ENCODE measurements at regions not wholly inside any gene's neighbourhood (a gene's known extent, or its start where the extent isn't known, plus 50 kb on each side); places are given as distances from the start of the nearest gene placed in this dataset.

GRCh38 chr2:120844070-120844738 is 108.5 kb downstream of the GLI2 start:
- Histone ChIP-seq H3K9ac (ENCODE audit: low read depth, low read length) (no peak overlapping the region), H3K4me3 (ENCODE audit: low read depth, low read length) (no peak overlapping the region), H3K36me3 (ENCODE audit: control insufficient read depth, insufficient read depth, low read length) (peaks cover 6% of the 10 kb centered on the region; the same call in 1 of the 2 replicates), H3K27me3 (ENCODE audit: control insufficient read depth, insufficient read depth, low read length) (no peaks in the 10 kb centered on the region), H3K9me3 (ENCODE audit: control insufficient read depth, insufficient read depth, low read length) (no peaks in the 10 kb centered on the region), H3K27ac (ENCODE audit: low read depth, low read length) (no peak overlapping the region), H3K4me1 (ENCODE audit: control insufficient read depth, insufficient read depth, low read length) (0 out of 2 replicates have a peak, but pooled peaks cover 5% of the 10 kb centered on the region)

- H3K27ac ChIP-seq (ENCODE audit: low read depth, low read length), result no peak overlapping the region
- peaks cover 6% of the 10 kb centered on the region; the same call in 1 of the 2 replicates for H3K36me3 ChIP-seq (ENCODE audit: control insufficient read depth, insufficient read depth, low read length)
- H3K4me1 ChIP-seq (ENCODE audit: control insufficient read depth, insufficient read depth, low read length), result 0 out of 2 replicates have a peak, but pooled peaks cover 5% of the 10 kb centered on the region
- no peak overlapping the region for H3K9ac ChIP-seq (ENCODE audit: low read depth, low read length)
- H3K9me3 ChIP-seq (ENCODE audit: control insufficient read depth, insufficient read depth, low read length), result no peaks in the 10 kb centered on the region
- H3K27me3 ChIP-seq (ENCODE audit: control insufficient read depth, insufficient read depth, low read length), result no peaks in the 10 kb centered on the region
- H3K4me3 ChIP-seq (ENCODE audit: low read depth, low read length), result no peak overlapping the region
Measured at GRCh38 chr2:120845277-120845676, 109.6 kb downstream of the GLI2 start.

GRCh38 chr2:120846406-120847095 is 110.9 kb downstream of the GLI2 start:
- Histone ChIP-seq H3K36me3 (ENCODE audit: control insufficient read depth, insufficient read depth, low read length) (peaks cover under 1% of the 10 kb centered on the region; the same call in 1 of the 2 replicates), H3K9me3 (ENCODE audit: control insufficient read depth, insufficient read depth, low read length) (no peaks in the 10 kb centered on the region), H3K4me3 (ENCODE audit: low read depth, low read length) (no peak overlapping the region), H3K4me1 (ENCODE audit: control insufficient read depth, insufficient read depth, low read length) (0 out of 2 replicates have a peak, but pooled peaks cover 5% of the 10 kb centered on the region), H3K27ac (ENCODE audit: low read depth, low read length) (no peak overlapping the region), H3K9ac (ENCODE audit: low read depth, low read length) (no peak overlapping the region), H3K27me3 (ENCODE audit: control insufficient read depth, insufficient read depth, low read length) (no peaks in the 10 kb centered on the region)

GRCh38 chr2:120847700-120848321 is 112.1 kb downstream of the GLI2 start:
- Histone ChIP-seq H3K36me3 (ENCODE audit: control insufficient read depth, insufficient read depth, low read length) (no peaks in the 10 kb centered on the region; the same call in 1 of the 2 replicates), H3K4me3 (ENCODE audit: low read depth, low read length) (no peak overlapping the region), H3K4me1 (ENCODE audit: control insufficient read depth, insufficient read depth, low read length) (0 out of 2 replicates have a peak, but pooled peaks cover 5% of the 10 kb centered on the region), H3K27ac (ENCODE audit: low read depth, low read length) (no peak overlapping the region), H3K27me3 (ENCODE audit: control insufficient read depth, insufficient read depth, low read length) (no peaks in the 10 kb centered on the region), H3K9ac (ENCODE audit: low read depth, low read length) (no peak overlapping the region), H3K9me3 (ENCODE audit: control insufficient read depth, insufficient read depth, low read length) (no peaks in the 10 kb centered on the region)

GRCh38 chr2:120849278-120849677 is 113.6 kb downstream of the GLI2 start:
- no peaks in the 10 kb centered on the region for H3K9me3 ChIP-seq (ENCODE audit: control insufficient read depth, insufficient read depth, low read length)
- no peaks in the 10 kb centered on the region for H3K27me3 ChIP-seq (ENCODE audit: control insufficient read depth, insufficient read depth, low read length)

GRCh38 chr2:120850551-120850950 is 114.9 kb downstream of the GLI2 start:
- H3K27ac ChIP-seq (ENCODE audit: low read depth, low read length), result no peak overlapping the region
- no peaks in the 10 kb centered on the region for H3K9me3 ChIP-seq (ENCODE audit: control insufficient read depth, insufficient read depth, low read length)
- H3K27me3 ChIP-seq (ENCODE audit: control insufficient read depth, insufficient read depth, low read length), result no peaks in the 10 kb centered on the region
- H3K4me3 ChIP-seq (ENCODE audit: low read depth, low read length), result no peak overlapping the region
- H3K4me1 ChIP-seq (ENCODE audit: control insufficient read depth, insufficient read depth, low read length), result 0 out of 2 replicates have a peak, but pooled peaks cover 5% of the 10 kb centered on the region
- no peaks in the 10 kb centered on the region; the same call in 1 of the 2 replicates for H3K36me3 ChIP-seq (ENCODE audit: control insufficient read depth, insufficient read depth, low read length)
- no peak overlapping the region for H3K9ac ChIP-seq (ENCODE audit: low read depth, low read length)

More at GRCh38 chr2:120849278-120849677, 113.6 kb downstream of the GLI2 start:
- Histone ChIP-seq H3K27ac (ENCODE audit: low read depth, low read length) (no peak overlapping the region), H3K9ac (ENCODE audit: low read depth, low read length) (no peak overlapping the region), H3K36me3 (ENCODE audit: control insufficient read depth, insufficient read depth, low read length) (no peaks in the 10 kb centered on the region; the same call in 1 of the 2 replicates), H3K4me3 (ENCODE audit: low read depth, low read length) (no peak overlapping the region), H3K4me1 (ENCODE audit: control insufficient read depth, insufficient read depth, low read length) (0 out of 2 replicates have a peak, but pooled peaks cover 5% of the 10 kb centered on the region)

- Histone ChIP-seq H3K4me1 (ENCODE audit: control insufficient read depth, insufficient read depth, low read length) (0 out of 2 replicates have a peak, but pooled peaks cover 5% of the 10 kb centered on the region), H3K36me3 (ENCODE audit: control insufficient read depth, insufficient read depth, low read length) (no peaks in the 10 kb centered on the region; the same call in 1 of the 2 replicates)
Measured at GRCh38 chr2:120851116-120851773, 115.6 kb downstream of the GLI2 start.

GRCh38 chr2:120852200-120852815 is 116.6 kb downstream of the GLI2 start:
- Histone ChIP-seq H3K9ac (ENCODE audit: low read depth, low read length) (no peak overlapping the region), H3K36me3 (ENCODE audit: control insufficient read depth, insufficient read depth, low read length) (no peaks in the 10 kb centered on the region; the same call in 1 of the 2 replicates), H3K4me1 (ENCODE audit: control insufficient read depth, insufficient read depth, low read length) (no peaks in the 10 kb centered on the region), H3K27ac (ENCODE audit: low read depth, low read length) (no peak overlapping the region), H3K9me3 (ENCODE audit: control insufficient read depth, insufficient read depth, low read length) (no peaks in the 10 kb centered on the region), H3K4me3 (ENCODE audit: low read depth, low read length) (no peak overlapping the region), H3K27me3 (ENCODE audit: control insufficient read depth, insufficient read depth, low read length) (no peaks in the 10 kb centered on the region)

More at GRCh38 chr2:120851116-120851773, 115.6 kb downstream of the GLI2 start:
- Histone ChIP-seq H3K9ac (ENCODE audit: low read depth, low read length) (no peak overlapping the region), H3K9me3 (ENCODE audit: control insufficient read depth, insufficient read depth, low read length) (no peaks in the 10 kb centered on the region), H3K4me3 (ENCODE audit: low read depth, low read length) (no peak overlapping the region), H3K27me3 (ENCODE audit: control insufficient read depth, insufficient read depth, low read length) (no peaks in the 10 kb centered on the region), H3K27ac (ENCODE audit: low read depth, low read length) (no peak overlapping the region)

- Histone ChIP-seq H3K27ac (ENCODE audit: low read depth, low read length) (no peak overlapping the region), H3K36me3 (ENCODE audit: control insufficient read depth, insufficient read depth, low read length) (no peaks in the 10 kb centered on the region; the same call in 1 of the 2 replicates), H3K9me3 (ENCODE audit: control insufficient read depth, insufficient read depth, low read length) (no peaks in the 10 kb centered on the region), H3K27me3 (ENCODE audit: control insufficient read depth, insufficient read depth, low read length) (no peaks in the 10 kb centered on the region), H3K4me1 (ENCODE audit: control insufficient read depth, insufficient read depth, low read length) (peaks cover 3% of the 10 kb centered on the region; the same call in 1 of the 2 replicates), H3K4me3 (ENCODE audit: low read depth, low read length) (no peak overlapping the region), H3K9ac (ENCODE audit: low read depth, low read length) (no peak overlapping the region)
Measured at GRCh38 chr2:120853306-120854013, 117.8 kb downstream of the GLI2 start.

All from HUES48 (cell line).